HG03457 (cell line): ENCODE measurements at regions not wholly inside any gene's neighbourhood (a gene's known extent, or its start where the extent isn't known, plus 50 kb on each side); places are given as distances from the start of the nearest gene placed in this dataset.
"Not testable (repeated sequence)": the region's sequence is repeated elsewhere in the genome, so short reads cannot be mapped to it uniquely, and the experiment has no call there.

Source experiments
- ATAC-seq: cut with Tn5 transposase; IDR thresholded peaks from one replicate; pipeline ENCODE4 v1.9.1; 2021; ENCODE audit warnings: moderate number of reproducible peaks; ENCODE audit not compliant: unreplicated experiment

- no peak for ATAC-seq
Measured at GRCh38 chr4:23036921-23037495, 344.3 kb downstream of the GBA3 start.

- ATAC-seq = no peak
Measured at GRCh38 chr4:23036503-23036902, 343.8 kb downstream of the GBA3 start.

GRCh38 chr4:23035521-23036056 lies 342.9 kb downstream of the GBA3 start:
- no peak for ATAC-seq

DNA sequence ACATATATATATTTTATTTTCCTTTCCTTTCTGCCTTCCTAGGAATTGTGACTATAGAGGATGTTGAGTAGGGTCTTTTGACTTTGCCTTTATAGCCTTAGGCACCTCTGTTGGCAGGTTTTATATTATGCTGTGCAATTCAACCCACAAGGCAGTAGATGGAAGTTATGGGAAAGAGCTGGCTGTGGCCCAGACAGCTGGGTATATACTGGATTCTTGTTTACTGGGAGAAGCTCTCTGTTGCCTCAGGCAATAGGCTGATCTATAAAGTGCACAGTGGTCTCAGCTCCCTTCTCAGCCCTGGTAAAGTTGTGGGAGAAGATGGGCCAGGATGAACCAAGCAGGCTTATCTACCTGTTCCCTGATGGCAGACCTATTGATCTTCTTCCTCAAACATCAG lies 342.0 kb downstream of the GBA3 start:
- no peak for ATAC-seq

DNA sequence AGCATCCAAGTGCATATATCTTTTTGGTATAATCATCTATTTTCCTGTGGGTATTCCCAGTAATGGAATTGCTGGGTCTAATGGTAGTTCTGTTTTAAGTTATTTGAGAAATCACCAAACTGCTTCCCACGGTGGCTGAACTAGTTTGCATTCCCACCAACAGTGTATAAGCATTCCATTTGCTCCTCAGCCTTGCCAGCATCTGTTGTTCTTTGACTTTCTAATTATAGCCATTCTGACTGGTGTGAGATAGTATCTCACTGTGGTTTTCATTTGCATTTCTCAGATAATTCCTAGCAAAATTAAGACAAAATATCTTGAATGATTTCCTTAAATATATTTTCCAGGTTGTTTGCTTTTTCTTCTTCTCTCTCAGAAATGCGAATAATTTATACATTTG lies 341.1 kb downstream of the GBA3 start:
- no peak for ATAC-seq

DNA sequence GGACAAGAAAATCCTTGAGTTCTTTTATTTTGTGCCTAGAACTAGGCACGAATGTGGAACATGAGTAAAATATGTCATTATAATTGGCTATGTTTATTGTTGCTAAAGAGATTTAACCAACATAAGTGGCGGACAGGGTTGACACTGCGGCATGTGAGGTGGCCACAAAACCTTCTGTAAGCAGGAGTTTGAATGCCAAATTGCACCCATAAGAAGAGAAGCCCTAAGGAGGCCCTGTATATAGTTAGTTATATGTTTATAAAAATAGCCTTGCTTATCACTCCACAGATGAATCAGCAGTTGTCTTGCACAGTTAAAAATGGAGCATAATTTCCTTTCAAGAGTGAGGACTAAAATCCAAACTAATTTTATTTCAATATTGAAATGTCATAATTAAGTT lies 336.1 kb downstream of the GBA3 start:
- ATAC-seq = no peak

DNA sequence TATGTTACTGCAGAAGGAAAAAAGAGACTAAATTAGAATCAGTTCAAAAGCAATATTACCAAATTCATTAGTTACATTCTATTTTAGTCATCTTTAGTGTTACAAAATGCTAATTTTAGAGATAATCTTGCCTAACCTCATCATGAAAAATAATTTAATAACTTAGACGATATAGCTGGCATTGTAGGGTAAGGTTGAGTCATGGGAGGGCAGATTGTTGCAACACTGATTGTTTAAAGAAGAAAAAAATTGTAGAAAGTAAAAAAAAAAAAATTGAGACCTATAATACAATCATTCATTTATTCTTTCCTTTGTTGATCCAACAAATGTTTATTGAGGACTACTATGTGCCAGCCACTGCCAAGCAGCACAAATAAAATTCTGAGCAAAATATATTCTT lies 330.9 kb downstream of the GBA3 start:
- ATAC-seq = no peak

- ATAC-seq = no peak
Measured at GRCh38 chr4:23023121-23023520, 330.4 kb downstream of the GBA3 start.

GRCh38 chr4:23022032-23022431 lies 329.3 kb downstream of the GBA3 start:
- ATAC-seq = no peak

GRCh38 chr4:23021040-23021439 lies 328.3 kb downstream of the GBA3 start:
- no peak for ATAC-seq

DNA sequence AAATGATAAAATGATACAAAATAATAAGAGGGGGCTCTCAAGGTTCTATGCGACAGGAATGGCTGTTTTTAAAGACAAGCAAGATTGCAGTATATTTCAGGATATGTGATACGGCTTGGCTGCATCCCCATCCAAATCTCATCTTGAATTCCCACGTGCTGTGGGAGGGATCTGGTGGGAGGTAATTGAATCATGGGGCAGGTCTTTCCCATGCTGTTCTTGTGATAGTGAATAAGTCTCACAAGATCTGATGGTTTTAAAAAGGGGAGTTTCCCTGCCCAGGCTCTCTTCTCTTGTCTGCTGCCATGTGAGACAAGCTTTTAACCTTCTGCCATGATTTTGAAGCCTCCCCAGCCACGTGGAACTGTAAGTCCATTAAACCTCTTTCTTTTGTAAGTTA lies 327.7 kb downstream of the GBA3 start:
- not testable (repeated sequence) for ATAC-seq

- no peak for ATAC-seq
Measured at GRCh38 chr4:23016981-23017380, 324.2 kb downstream of the GBA3 start.

DNA sequence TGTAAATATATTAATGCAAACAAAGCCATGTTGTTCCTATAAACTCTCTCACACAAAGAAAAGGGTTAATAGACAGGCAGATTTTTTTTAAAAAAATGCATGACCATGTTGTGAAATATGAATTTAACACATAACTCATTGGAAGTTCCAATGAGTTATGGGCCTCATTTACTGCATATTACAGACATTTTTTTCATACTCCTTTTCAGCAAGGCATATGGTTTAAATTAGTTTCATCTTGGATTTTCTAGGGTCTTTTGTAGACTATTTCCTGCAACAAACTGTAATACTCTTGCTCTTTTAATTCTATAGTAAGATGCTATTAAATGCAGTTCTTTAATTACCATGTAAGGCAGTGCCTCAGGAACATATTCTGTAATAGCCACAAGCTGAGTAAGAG lies 323.1 kb downstream of the GBA3 start:
- ATAC-seq = no peak

DNA sequence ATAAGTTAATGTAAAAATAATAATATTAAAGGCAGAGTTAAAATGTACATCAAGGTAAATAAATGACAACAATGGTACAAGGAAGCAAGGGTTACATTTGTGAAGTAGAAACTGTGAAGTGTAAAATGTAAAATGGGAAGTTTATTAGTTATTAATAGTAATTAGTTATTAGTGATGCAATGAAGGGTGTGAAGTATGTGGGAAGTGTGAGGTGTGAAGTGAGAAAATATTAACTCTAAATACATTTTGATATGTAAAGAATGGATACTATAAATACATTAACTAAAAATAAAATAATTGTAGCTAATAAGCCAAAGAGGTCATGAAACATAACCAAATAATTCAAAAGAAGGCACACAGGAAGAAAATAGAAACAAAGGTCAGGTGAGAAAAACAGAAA lies 316.4 kb downstream of the GBA3 start:
- ATAC-seq = no peak

DNA sequence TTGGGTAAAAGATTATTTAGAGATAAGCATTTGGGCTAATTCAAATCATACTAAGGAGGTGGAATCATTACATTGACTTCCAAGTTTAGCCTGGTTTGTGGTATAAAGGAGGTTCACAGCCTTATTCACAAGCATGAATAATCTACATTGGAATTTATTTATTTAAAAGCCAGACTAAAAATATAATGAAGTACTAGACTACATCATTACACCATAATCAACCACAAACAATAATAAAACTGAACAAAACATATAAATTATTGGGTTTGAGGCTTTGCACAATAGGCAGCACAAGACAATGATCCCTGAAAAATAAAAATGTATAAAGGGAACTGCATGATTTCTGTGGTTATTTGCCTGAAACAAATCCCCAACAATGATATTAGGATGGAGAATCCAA lies 314.0 kb downstream of the GBA3 start:
- ATAC-seq = no peak

GRCh38 chr4:23005691-23006090 lies 313.0 kb downstream of the GBA3 start:
- ATAC-seq = no peak

DNA sequence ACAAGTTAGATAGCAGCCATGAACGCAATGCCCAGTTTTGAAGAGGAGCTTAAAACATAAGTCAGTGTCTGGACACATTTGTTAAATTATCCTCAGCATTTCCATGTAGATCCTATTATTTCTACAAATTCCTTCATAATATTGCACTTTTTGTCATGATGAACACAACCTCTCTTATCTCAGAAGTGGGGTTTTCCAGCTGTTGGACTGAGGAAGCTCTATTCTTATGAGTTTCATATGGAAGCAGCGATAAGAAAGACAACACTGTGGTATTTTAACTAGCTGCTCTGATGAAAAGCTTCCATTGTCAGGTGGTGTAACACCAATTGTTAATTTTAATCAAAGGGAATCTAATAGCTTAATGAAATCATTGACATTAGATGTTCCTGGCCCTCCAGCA lies 308.7 kb downstream of the GBA3 start:
- no peak for ATAC-seq

- no peak for ATAC-seq
Measured at GRCh38 chr4:22999419-22999818, 306.7 kb downstream of the GBA3 start.

- ATAC-seq = no peak
Measured at GRCh38 chr4:22997358-22998224, 304.9 kb downstream of the GBA3 start.

- ATAC-seq = no peak
Measured at GRCh38 chr4:22991576-22991975, 298.8 kb downstream of the GBA3 start.

DNA sequence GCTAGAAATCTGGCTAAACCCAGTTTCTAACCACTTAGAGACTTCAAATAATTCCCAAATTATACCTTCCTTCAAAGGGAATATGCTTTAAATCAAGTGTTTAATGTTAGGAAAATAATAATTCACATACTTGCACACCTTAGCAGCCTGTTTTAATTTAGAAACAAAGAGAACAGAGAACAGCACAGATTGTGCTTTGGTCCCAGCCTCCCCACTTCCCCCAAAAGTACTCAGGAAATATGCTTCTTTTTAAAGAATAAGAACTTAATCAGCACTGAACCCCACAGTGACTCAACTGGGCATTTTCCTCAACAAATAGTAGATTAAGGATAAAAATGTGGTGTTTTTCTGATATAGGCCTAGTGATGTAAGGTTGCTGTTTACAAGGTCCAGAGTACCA lies 295.8 kb downstream of the GBA3 start:
- no peak for ATAC-seq

DNA sequence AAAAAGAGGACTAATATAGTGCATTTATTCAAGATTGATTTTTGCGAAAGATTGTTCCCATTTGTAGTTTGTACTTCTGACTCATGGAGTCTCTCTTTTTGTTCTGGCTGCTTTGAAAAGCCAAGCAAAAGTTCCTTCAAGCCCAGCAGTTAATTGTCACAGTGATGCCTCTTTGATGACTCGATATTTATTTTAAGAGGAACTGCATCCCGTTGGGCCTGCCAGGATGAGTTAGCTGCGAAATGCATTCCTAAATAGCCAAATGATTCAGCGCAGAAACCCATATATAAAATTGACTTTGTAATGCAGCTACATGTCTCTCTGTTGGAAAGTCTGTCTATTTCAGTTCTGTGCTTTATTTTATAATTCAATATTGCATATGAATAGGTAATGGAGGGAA lies 295.1 kb downstream of the GBA3 start:
- ATAC-seq = no peak
